GDM1 (cell line): ENCODE measurements at regions not wholly inside any gene's neighbourhood (a gene's known extent, or its start where the extent isn't known, plus 50 kb on each side); places are given as distances from the start of the nearest gene placed in this dataset.

Source experiments
- DNase-seq: peaks from one replicate; lab custom pipeline; 2025; lab: John Stamatoyannopoulos, UW

GRCh38 chr5:61652916-61653315 is 320.9 kb downstream of the ZSWIM6 start:
- DNase-seq, result no peak

DNA sequence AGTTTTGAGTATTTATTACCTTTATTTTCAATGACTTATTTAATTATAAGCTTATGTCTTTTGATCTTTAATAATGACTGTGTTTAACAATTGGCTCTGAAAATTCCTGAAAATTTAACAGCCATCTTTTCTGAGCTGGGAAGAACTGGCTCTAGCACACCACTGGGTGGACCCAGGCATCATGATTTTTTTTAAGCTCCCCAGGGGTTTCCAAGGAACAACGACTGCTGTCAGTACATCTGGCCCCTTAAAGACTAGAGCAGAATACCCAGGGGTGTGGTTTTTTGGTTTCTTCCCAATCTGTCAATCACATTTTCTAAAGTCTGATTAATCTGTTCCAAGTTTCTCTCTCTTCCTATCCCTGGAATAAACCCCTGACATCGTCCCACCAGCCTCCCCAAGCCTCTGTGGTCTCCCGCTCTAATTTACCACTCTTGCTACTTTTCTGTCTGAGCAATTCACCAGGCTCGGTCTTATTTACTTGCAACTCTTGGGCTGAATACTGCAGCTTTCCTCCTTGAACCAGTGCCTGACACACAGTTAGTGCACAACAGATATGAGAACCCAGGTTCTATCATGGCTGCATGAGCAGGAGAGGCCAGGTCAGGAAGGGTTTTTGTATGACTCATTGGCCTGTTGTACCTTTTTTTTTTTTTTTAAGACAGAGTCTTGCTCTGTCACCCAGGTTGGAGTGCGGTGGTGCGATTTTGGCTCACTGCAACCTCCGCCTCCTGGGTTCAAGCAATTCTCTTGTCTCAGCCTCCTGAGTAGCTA is 321.9 kb downstream of the ZSWIM6 start:
- no peak for DNase-seq

DNA sequence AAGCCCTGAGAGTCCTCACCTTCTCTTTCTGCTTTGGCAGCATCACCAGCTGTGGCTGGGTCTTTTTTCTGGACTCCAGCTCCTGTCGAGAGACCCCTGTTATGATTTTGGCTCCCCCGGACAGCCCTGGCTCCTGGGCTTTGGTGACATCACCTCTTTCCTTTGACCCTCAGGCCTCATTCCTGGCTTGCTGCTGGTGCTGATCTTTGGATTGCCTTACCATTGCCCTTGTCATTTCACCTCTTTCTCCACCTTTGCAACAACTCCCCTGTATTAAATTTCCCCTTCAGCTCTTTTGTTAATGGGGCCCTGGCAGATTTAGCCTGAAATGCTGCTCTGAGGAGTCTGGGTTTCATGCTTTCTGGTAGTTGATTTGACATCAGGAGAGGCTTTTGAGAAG is 322.8 kb downstream of the ZSWIM6 start:
- DNase-seq, result no peak

DNA sequence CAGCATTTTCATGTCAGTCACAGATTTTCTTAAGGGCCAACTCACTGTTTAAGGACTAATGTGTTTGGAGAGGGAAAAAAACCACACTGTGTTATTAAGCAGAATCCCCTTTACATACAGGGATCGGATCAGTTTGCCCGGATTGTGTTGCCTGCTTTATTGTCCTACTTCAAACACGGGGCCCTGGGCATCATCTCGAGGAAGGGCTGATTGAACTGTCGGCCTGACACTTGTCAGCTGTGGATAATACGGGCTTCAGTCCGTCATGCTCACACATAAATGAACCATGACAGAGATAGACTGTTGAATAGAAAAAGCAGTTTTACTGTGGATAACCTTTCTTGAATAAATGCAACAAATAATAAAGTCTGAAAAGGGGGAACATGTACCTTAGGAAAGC is 325.0 kb downstream of the ZSWIM6 start:
- no peak for DNase-seq

DNA sequence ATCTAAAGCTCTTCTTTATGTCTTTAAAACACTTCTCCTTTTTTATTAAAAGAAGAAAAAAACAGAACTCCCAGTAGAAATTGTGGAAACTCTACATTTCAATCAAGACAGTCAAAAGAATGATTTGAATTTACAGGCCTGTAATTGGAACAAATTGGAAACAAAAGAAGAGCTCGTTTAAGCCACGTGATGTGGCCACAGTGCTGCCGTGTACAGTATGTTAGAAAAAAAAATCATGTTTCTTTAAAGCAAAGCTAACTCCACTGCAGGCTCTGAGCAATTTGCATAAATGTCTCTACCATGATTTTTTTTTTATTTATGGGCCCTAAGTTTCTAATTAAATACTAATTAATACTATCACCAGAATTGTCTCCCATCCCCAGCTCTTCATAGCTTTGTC is 325.6 kb downstream of the ZSWIM6 start:
- DNase-seq, result no peak

DNA sequence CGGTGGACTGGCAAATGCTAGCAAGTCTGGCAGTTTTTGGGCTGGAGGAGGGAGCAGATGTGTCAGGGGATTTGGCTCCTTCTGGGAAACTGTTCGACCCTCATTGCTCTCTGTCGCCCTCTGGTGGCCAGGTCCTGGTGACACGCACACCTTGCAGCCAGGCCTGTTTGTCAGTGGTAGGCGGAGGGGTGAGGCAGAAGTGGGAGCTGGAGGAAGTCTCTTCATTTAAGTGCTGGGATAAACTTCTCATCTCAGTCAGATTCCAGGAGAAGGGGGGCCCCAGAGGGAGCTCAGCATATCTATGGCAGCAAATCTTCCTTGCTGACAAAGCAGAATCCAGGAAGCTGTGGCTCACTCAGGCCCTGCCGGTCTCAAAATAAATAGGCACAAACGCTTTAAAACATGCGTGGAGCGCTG is 326.5 kb downstream of the ZSWIM6 start:
- peak; percentile 62 for DNase-seq

GRCh38 chr5:61659221-61659696 is 327.2 kb downstream of the ZSWIM6 start:
- no peak for DNase-seq

GRCh38 chr5:61662670-61663069 is 330.6 kb downstream of the ZSWIM6 start:
- DNase-seq, result no peak

DNA sequence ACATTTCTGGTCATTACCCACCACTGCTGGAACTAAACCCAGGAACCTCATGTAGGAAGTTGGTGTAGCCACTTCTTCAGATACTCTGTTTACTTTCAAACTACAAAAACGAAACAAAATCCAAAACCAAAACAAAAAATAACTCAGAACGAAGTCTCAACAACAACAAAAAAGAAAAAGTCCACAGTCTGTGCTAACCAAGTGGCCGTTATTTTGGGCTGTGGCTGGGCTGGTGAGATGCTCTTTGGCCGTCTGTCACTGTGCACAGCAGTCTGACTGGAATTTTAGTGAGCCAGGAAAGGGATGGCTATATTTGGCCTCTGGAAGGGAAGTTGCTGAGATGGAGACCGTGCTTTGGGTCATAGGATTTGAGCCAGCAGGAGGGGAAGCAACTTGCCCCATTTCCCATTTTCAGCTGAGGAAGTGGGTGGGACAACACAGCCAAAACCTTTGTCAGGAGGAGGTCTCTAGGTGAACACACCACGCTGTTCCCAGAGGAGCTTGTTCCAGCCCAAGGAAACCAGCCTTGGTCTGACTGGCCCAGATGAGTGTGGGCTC is 334.1 kb downstream of the ZSWIM6 start:
- no peak for DNase-seq

DNA sequence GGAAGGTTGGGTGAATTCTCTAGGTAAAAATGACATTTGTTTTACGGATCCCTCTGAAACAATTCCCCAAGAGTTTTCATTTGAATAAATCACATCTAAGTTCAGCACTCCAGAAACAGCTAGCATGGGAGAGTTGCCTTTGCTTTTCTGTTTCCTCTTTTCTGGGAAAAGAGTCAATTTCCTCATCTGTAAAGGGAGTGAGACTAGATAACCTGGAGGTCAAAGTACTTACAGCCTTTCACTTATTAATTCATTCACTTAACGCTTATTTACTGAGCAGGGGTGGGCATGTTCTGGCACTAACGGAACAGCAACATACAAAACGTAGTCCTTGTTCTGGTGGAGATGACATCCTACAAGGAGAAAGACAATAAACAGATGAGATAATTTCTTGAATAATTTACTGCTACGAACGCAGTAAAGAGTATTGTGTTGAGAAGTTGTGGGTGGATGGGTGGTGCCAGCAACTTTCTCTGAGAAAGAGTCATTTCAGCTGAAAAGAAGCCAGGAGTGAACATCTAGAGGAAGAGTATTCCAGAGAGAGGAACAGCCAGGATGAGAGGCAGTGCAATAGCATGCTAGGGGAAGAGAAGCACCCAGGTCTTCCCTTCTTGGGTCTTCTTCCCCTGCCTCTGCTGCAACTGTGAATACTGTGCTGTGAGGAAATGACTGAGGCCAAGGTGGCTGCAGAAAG is 335.6 kb downstream of the ZSWIM6 start:
- no peak for DNase-seq

- no peak for DNase-seq
These were observed 337.5 kb downstream of the ZSWIM6 start for GRCh38 chr5:61669531-61669930.

DNA sequence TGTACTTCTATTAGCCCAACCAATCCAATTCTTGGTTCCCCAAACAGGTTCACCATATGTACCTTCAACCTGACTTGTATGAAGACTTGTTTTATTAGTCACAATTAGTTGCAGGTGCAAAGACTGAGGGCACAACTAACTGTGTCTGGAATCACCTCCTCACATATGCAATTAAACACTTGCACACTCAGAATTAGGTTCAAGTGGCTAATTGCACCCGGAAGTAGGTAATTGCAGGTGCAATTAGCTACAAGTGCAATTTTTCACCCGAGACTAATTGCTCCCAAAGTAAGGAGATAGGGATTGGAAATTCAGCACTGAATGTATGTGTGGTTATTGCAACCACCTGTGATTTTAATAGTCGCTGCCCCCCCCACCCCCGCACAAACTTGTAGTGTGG is 338.9 kb downstream of the ZSWIM6 start:
- DNase-seq, result no peak

GRCh38 chr5:61673007-61673735 is 341.1 kb downstream of the ZSWIM6 start:
- DNase-seq, result peak; percentile 66

- no peak for DNase-seq
These were observed 342.3 kb downstream of the ZSWIM6 start for GRCh38 chr5:61674378-61674777.

- DNase-seq, result no peak
These were observed 343.1 kb downstream of the ZSWIM6 start for GRCh38 chr5:61675015-61675692.

DNA sequence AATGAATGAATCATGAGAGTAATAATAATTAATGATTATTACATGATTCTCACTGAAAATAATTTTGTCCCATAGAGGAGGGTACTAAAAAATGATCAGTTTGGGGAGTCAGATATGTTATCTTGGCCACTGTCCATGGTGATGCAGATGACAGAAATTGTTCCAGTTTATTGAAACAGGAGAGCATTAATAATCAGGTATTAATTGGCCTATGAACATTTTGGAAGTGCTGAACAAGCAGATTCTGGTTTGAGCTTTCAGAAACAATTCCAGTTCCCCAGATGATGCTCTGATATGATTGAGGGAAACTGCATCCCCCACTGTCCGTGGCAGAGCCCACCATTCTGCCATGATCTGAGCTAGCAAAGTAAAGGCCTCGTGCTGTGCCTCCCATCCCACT is 345.2 kb downstream of the ZSWIM6 start:
- DNase-seq, result no peak

- DNase-seq, result no peak
These were observed 346.9 kb downstream of the ZSWIM6 start for GRCh38 chr5:61678966-61679365.

GRCh38 chr5:61679562-61679961 is 347.5 kb downstream of the ZSWIM6 start:
- DNase-seq, result no peak

GRCh38 chr5:61680247-61680646 is 348.2 kb downstream of the ZSWIM6 start:
- no peak for DNase-seq

DNA sequence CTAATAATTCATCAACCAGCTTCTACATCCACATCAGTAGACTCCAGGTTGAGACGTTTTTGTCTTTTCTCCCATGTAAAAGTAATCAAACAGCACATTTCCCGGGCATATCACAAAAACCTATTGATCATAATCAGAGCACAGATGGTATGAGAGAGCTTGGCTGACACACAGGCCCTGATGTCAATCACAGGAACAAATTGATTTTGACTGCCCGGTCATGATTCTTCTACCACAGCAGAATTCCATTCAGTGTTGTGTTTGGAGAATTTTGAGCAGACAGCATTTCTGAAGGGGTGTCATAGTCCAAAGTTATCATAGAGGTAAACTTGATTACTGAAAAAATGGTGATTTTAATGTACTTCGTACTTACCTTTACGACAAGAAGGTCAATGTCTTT is 351.1 kb downstream of the ZSWIM6 start:
- no peak for DNase-seq

- no peak for DNase-seq
These were observed 351.9 kb downstream of the ZSWIM6 start for GRCh38 chr5:61683926-61684325.
